ENCODE measurements at regions not wholly inside any gene's neighbourhood (a gene's known extent, or its start where the extent isn't known, plus 50 kb on each side); places are given as distances from the start of the nearest gene placed in this dataset.

DNA sequence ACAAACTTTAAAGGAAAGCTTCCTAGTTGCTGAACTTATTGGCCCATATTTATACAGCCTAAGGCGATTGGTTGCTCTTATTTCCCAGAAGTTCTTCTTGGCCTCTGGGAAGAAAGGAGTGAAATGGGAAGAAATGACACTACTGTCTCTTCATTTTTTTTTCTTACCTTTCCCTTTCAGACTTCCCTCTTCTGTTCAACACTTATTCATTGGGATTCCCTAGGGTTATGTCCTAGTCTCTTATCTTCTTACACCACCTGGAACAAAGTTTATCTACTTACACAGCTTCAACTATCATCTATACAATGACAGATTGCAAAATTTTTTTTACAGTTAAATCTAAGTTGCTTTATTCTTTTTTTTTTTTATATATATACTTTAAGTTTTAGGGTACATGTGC, 68.0 kb downstream of the SNX12 start:
- no peak for DNase-seq
- Histone ChIP-seq H3K4me3 (ENCODE audit: low read length) (no peak overlapping the region), H3K4me1 (ENCODE audit: control insufficient read depth, insufficient read depth, low read length) (no peaks in the 10 kb centered on the region), H3K36me3 (ENCODE audit: control insufficient read depth, insufficient read depth, low read length) (no peaks in the 10 kb centered on the region), H3K27me3 (ENCODE audit: control insufficient read depth, insufficient read depth, low read length) (peaks cover 2% of the 10 kb centered on the region), H3K27ac (ENCODE audit: low read length) (no peak overlapping the region), H3K9me3 (replicated peaks; ENCODE audit: control insufficient read depth, low read depth, low read length) (no peaks in the 10 kb centered on the region)
- no CpG with 5 or more reads among the region's 1 CpG for WGBS (ENCODE audit: insufficient coverage)

DNA sequence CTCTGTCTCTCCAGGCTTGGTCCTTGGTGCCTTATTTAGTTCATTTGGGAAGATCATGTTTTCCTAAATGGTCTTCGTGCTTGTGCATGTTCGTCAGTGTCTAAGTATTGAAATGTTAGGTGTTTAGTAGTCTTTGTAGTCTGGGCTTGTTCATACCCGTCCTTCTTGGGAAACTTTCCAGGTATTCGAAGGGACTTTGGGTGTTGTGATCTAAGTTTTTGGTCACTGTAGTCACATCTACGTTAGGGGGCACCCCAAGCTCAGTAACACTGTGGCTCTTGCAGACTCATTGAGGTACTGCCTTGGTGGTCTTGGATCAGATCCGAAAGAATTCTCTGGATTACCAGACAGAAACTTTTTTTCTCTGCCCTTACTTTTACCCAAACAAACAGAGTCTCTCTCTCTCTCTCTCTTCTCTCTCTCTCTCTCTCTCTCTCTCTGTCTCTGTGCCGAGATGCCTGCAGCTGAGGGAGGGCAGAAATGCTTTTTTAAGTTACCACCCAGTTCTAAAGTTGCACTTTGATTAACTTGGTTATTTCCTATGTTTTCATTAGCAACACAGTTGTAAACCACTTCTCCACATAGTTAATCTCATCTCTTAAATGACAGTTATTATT, 67.6 kb upstream of the SLC7A3 start:
- no peaks in the 10 kb centered on the region for H3K9me3 ChIP-seq (replicated peaks; ENCODE audit: control insufficient read depth, low read depth, low read length)
- DNase-seq, result peak; percentile 79
- no peak overlapping the region for H3K4me3 ChIP-seq (ENCODE audit: low read length)
- H3K27me3 ChIP-seq (ENCODE audit: control insufficient read depth, insufficient read depth, low read length), result peaks cover 2% of the 10 kb centered on the region
- no peaks in the 10 kb centered on the region for H3K4me1 ChIP-seq (ENCODE audit: control insufficient read depth, insufficient read depth, low read length)
- H3K27ac ChIP-seq (ENCODE audit: low read length), result no peak overlapping the region
- WGBS (ENCODE audit: insufficient coverage), result 23% methylated on average over 5 of the region's 7 CpGs
- no peaks in the 10 kb centered on the region for H3K36me3 ChIP-seq (ENCODE audit: control insufficient read depth, insufficient read depth, low read length)

DNA sequence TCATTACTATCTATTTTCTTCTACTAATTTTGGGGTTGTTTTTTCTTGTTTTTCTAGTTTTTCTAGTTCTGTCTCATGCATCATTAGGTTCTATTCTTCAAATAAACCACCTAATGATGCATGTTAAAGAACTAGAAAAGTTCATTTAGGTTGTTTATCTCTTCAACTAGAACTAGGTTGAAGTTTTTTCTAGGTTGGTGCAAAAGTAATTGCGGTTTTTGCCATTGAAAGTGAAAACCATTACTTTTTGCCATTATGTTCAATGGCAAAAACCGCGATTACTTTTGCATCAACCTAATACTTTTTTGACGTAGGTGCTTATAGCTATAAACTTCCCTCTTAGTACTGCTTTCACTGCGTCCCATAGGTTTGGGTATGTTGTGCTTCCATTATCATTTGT, 64.4 kb upstream of the SLC7A3 start:
- WGBS (ENCODE audit: insufficient coverage), result no CpG with 5 or more reads among the region's 5 CpGs
- Histone ChIP-seq H3K27me3 (ENCODE audit: control insufficient read depth, insufficient read depth, low read length) (peaks cover 2% of the 10 kb centered on the region), H3K4me1 (ENCODE audit: control insufficient read depth, insufficient read depth, low read length) (no peaks in the 10 kb centered on the region), H3K4me3 (ENCODE audit: low read length) (no peak overlapping the region), H3K36me3 (ENCODE audit: control insufficient read depth, insufficient read depth, low read length) (no peaks in the 10 kb centered on the region), H3K9me3 (replicated peaks; ENCODE audit: control insufficient read depth, low read depth, low read length) (no peaks in the 10 kb centered on the region), H3K27ac (ENCODE audit: low read length) (no peak overlapping the region)
- DNase-seq, result no peak

DNA sequence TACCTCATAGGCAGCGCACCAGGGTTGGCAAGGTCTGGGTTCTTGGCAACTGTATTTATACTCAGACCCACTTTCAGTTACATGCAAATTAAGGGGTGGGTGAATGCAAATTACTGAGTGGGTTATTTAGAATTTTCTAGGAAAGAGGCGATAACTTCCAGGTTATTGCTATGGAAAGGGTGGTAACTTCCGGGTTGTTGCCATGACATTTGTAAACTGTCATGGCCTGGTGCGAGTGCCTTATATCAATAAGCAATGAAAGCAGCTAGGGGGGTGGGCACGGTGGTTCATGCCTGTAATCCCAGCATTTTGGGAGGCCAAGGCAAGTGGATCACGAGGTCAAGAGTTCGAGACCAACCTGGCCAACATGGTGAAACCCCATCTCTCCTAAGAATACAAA, 57.5 kb upstream of the SLC7A3 start:
- H3K9me3 ChIP-seq (replicated peaks; ENCODE audit: control insufficient read depth, low read depth, low read length), result no peaks in the 10 kb centered on the region
- H3K4me3 ChIP-seq (ENCODE audit: low read length), result no peak overlapping the region
- H3K27me3 ChIP-seq (ENCODE audit: control insufficient read depth, insufficient read depth, low read length), result no peaks in the 10 kb centered on the region
- WGBS (ENCODE audit: insufficient coverage), result 73% methylated on average over 6 of the region's 7 CpGs
- no peaks in the 10 kb centered on the region for H3K36me3 ChIP-seq (ENCODE audit: control insufficient read depth, insufficient read depth, low read length)
- DNase-seq, result no peak
- H3K27ac ChIP-seq (ENCODE audit: low read length), result no peak overlapping the region
- no peaks in the 10 kb centered on the region for H3K4me1 ChIP-seq (ENCODE audit: control insufficient read depth, insufficient read depth, low read length)
